GM12864 (cell line): ENCODE measurements at regions not wholly inside any gene's neighbourhood (a gene's known extent, or its start where the extent isn't known, plus 50 kb on each side); places are given as distances from the start of the nearest gene placed in this dataset.

Source experiments
- DNase-seq: peaks from one replicate; pipeline ENCODE4 v3.0.0-alpha.2; 2011; ENCODE audit warnings: low read depth
- H3K4me3 ChIP-seq: 2 replicates; pipeline ENCODE4 v1.5.1; 2011; ENCODE audit warnings: mild to moderate bottlenecking, low read depth, low read length, control low read depth
- TF ChIP-seq, protein P1 (sequence below): IDR thresholded peaks from 2 replicates; pipeline ENCODE4 v1.5.1; 2011; ENCODE audit warnings: low read depth, mild to moderate bottlenecking, moderate library complexity, low read length, control low read depth, inconsistent platforms; ENCODE audit errors: missing control alignments

DNA sequence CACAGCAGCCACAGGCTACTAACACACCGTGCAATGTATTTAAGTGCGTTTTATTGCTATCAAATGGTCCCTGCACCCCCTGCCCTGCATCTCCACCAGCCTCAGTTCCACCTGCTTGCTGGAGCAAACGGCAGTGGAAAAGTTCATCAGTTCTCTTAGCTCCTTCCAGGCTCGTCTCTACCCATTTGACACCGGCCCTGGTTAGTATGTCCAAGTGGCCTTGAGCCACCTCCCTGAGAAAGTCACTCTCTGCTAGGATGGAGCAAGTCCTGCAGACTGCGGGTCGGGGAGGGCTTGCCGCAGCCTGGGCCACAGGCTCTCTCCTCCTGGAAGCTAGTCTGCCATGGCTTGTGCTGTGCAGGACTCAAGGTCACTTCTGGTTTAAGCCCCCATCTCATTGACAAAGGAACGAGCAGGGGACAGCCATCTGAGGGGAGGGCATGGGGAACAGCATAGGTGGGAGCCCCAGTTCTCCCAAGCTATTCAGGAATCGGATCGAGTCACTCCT is 74.9 kb downstream of the RHOB start:
- no peak overlapping the region for H3K4me3 ChIP-seq
- DNase-seq, result no peak
- TF ChIP-seq, protein P1, sequence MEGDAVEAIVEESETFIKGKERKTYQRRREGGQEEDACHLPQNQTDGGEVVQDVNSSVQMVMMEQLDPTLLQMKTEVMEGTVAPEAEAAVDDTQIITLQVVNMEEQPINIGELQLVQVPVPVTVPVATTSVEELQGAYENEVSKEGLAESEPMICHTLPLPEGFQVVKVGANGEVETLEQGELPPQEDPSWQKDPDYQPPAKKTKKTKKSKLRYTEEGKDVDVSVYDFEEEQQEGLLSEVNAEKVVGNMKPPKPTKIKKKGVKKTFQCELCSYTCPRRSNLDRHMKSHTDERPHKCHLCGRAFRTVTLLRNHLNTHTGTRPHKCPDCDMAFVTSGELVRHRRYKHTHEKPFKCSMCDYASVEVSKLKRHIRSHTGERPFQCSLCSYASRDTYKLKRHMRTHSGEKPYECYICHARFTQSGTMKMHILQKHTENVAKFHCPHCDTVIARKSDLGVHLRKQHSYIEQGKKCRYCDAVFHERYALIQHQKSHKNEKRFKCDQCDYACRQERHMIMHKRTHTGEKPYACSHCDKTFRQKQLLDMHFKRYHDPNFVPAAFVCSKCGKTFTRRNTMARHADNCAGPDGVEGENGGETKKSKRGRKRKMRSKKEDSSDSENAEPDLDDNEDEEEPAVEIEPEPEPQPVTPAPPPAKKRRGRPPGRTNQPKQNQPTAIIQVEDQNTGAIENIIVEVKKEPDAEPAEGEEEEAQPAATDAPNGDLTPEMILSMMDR, result no peak

DNA sequence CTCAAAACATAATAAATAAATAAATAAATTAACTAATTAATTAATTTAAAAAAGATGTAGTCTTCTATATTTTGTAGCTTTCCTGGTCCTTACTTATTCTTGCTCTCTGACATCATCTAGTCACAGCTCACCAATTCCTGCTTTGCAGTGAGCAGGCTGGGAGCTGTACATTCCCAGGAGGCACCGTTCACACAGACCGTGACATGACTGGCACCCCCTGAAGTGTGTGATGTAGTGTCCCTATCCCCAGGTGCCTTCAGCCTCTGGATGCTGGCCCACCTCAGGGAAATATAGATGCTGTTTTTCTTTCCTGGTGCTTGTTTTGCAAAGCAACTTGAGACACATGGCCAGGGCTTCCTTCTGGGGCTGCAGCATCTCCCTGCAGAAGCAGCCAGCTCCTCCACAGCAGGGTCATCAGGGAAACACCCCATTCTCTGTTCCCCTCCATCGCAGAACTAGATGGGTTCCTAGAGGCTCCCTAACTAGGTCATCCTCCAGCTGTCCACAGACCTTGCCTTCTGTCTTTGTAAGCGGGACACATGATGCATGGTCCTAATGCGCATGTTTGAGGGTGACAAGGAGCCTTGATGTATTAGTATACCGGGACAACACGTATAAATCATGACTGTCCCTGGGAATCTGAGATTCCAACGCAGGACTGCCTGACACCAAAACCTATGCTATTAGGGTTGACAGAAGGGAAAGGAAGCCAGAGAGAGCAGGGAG is 76.4 kb downstream of the RHOB start:
- DNase-seq, result no peak
- H3K4me3 ChIP-seq, result no peak overlapping the region
- TF ChIP-seq, protein P1, result no peak

DNA sequence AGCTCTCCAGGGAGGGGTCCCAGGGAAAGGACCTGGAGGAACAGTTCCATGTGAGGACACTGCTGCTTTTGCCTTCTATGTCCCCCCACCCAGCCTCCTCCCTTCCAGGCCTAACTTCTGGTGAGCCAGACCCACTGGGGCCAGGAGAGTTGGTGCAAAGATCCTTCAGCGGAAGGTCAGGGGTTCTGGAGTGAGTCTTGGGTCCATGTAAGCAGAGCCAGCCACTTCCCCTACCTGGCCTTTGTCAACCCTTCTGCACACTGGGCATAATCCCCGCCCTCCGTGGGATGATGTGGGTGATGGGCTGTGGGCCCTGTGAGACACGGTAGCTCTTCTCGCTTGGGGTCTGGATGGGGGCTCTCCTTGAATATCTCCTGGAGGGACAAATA is 76.9 kb downstream of the RHOB start:
- H3K4me3 ChIP-seq, result no peak overlapping the region
- no peak for DNase-seq
- TF ChIP-seq, protein P1, result no peak

DNA sequence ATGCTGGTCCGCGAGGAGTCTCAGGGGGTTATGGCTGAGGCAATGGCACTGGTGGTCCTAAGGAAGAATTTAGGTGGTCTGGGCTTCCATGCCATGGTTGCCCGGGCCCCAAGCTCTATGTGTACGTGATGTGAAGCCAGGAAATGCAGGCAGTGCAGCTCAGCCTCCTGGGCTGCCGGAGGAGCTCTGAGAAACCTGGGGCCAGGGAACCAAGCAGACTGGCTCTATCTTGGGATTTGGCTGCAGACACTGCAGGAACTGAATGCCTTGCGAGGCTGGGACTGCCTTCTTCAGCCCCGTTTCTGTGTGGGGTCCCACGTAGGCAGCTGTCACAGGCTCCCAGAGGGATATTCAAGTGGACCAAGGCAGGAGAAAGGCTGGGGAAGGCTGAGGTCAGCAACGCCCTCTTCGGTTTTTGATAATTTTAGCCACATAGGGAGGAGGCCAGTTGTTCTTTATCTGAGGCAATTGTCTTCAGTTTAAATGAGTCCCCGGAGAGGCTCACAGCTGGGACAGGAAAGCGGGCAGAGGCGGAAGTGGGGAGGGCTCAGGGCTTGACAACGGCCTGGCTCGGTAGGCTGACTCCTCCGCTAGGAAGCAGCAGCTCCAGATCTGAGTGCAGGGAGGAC is 77.7 kb downstream of the RHOB start:
- DNase-seq, result peak; percentile 41
- TF ChIP-seq, protein P1, result no peak
- no peak overlapping the region for H3K4me3 ChIP-seq

DNA sequence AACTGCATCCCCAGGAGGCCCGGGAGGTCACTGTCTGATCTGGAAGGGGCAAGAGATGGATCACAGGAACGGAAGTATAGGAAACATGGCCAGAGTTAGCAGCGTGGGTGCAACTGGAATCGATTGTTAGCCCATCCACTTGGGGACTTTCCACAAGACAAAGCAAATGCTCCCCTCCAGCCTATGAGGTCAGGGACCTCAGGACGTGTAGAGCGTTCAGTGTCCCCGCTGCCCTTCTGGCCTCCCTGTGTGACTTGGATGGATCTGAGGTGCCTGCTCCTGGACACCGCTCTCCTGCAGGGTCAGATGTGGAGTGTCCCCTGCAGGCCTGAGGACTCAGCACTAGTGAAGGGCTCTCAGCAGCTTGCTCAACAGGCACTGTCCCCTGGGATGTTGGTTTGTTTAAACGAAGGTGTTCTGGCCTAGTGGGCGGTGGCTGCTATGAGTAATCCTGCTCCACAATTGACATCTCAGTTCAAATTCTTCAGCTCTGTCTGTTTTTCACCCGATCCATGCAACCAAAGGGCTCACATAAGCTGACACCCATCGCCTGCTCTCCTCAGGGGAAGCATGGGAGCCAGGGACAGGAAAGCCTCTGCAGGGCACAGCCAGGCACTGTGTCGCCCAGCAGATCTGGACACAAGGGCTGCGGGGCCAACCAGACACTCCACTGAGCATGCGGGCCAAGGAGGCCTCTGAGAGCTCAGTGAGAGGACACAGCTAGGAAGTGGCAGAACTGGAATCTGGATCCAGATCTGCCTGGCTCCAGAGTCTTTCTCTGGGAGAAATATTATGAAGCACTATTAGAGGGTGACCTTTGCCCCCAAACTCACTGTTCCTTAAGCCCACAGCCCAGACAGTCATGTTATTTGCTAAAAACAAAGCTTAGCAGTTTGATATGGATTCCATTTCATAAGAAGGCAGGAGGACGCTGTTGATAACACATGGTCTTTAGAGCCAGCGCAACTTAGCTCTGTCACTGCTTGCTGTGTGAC is 78.5 kb downstream of the RHOB start:
- H3K4me3 ChIP-seq, result no peak overlapping the region
- peak; percentile 62 for DNase-seq
- TF ChIP-seq, protein P1, result no peak

DNA sequence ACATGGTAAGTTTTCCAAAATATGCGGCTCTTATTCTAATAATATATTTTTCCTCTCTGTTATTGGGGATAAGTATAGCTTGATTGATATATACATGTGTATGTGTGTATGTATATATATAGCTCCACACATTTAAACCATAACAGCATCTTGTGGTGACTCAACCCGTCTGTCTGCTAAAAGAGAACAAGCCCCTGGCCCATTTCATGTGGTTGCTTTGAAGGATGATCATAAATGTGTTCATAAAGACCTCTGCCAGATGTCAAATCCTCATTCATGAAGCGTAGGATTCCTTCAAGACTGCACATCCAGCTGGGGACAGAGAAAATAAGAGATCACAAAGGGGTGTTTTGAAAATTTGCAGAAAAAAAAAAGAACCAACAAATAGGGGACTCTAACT is 79.3 kb downstream of the RHOB start:
- TF ChIP-seq, protein P1, result no peak
- no peak for DNase-seq
- H3K4me3 ChIP-seq, result no peak overlapping the region
